ENCODE measurements at regions not wholly inside any gene's neighbourhood (a gene's known extent, or its start where the extent isn't known, plus 50 kb on each side); places are given as distances from the start of the nearest gene placed in this dataset.
"Not testable (repeated sequence)": the region's sequence is repeated elsewhere in the genome, so short reads cannot be mapped to it uniquely, and the experiment has no call there.

DNA sequence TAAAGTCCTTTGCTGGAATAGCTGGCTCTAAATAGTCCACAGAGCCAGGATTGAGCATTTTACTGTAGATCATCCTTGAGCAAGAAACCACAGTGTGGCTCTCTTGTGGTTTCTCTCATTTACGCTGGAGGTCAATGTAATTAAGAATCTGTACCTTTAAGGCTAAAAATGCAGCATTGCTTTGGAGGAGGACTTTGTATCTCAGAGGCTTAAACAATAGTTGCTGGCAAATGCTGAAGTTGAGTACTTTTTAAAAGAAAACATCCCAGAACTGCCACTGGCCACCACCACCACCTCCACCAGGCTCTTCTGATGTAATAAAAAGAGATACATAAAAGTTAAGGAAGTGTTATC lies 177.3 kb upstream of the ADAMTSL1 start:
- TF ChIP-seq EZH2 (optimal IDR thresholded peaks at IDR 0.05; ENCODE audit: low read depth, low read length) (no peak), EZH2phosphoT487 (IDR thresholded peaks at IDR 0.05; ENCODE audit: low read length) (no peak)
- TF ChIP-seq, protein P1, sequence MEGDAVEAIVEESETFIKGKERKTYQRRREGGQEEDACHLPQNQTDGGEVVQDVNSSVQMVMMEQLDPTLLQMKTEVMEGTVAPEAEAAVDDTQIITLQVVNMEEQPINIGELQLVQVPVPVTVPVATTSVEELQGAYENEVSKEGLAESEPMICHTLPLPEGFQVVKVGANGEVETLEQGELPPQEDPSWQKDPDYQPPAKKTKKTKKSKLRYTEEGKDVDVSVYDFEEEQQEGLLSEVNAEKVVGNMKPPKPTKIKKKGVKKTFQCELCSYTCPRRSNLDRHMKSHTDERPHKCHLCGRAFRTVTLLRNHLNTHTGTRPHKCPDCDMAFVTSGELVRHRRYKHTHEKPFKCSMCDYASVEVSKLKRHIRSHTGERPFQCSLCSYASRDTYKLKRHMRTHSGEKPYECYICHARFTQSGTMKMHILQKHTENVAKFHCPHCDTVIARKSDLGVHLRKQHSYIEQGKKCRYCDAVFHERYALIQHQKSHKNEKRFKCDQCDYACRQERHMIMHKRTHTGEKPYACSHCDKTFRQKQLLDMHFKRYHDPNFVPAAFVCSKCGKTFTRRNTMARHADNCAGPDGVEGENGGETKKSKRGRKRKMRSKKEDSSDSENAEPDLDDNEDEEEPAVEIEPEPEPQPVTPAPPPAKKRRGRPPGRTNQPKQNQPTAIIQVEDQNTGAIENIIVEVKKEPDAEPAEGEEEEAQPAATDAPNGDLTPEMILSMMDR (IDR thresholded peaks at IDR 0.05; ENCODE audit: low read length): no peak
- Histone ChIP-seq H4K20me1 (ENCODE audit: insufficient read depth, low read length) (no peaks in the 10 kb centered on the region), H3K4me2 (ENCODE audit: low read depth, low read length) (peak overlapping the region; percentile 54), H3K9me2 (replicated peaks; ENCODE audit: insufficient read depth, low read length) (no peaks in the 10 kb centered on the region), H2AFZ (ENCODE audit: low read length) (no peak overlapping the region), H3K36me3 (replicated peaks; ENCODE audit: insufficient read depth, low read length) (no peaks in the 10 kb centered on the region), H3K9ac (ENCODE audit: low read length) (no peak overlapping the region), H3K27ac (ENCODE audit: low read length) (no peak overlapping the region), H3K9me3 (replicated peaks; ENCODE audit: insufficient read depth, low read length) (no peaks in the 10 kb centered on the region), H3K4me3 (ENCODE audit: low read length) (0 out of 2 replicates have a peak overlapping the region, but pooled peaks have one; percentile 17), H3K79me2 (ENCODE audit: low read length) (no peaks in the 10 kb centered on the region), H3F3A (ENCODE audit: insufficient read depth, low read length) (no peaks in the 10 kb centered on the region), H3K4me1 (ENCODE audit: low read length) (no peaks in the 10 kb centered on the region), H3K27me3 (replicated peaks; ENCODE audit: insufficient read depth, low read length) (no peaks in the 10 kb centered on the region)
- DNase-seq: peak; percentile 18

DNA sequence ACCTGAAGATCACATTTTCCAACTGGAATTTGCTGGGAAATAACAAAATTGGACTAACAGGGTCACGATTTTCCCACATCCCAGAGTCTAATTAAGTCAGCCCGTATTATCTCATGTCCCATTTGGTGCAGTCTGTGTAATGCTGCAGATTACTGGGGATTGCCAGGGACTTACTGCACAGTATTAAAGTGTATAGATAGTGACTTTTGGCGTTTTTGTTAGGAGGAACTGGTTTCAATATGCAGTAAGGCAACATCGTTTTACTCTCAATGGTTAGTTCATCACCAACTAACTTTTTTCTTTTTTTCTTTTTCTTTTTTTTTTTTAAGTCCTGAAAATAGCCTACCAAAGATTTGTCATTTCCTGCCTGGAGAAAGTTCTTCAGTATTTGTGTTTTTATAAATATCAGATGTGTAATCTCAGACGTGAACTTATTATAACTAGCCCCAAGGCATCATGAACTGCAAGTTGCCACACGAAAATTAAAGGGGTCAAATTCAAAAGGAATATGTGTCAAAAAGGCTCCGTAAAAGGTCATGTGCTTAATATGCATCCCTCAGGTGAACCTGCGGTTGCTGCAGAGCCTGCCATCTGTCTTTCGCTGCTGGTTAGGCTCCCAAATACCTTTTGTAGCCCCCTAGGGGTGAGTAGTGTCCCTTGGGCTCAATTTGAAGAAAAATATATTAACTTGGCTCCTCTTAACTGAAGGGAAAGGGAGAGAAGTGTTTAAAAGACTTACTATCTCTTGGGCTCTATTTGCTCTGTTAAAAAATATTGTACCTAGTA lies 176.7 kb upstream of the ADAMTSL1 start:
- Histone ChIP-seq H2AFZ (ENCODE audit: low read length) (no peak overlapping the region), H3K27me3 (replicated peaks; ENCODE audit: insufficient read depth, low read length) (no peaks in the 10 kb centered on the region), H3K4me2 (ENCODE audit: low read depth, low read length) (peak overlapping the region; percentile 54), H3K9ac (ENCODE audit: low read length) (no peak overlapping the region), H3K9me2 (replicated peaks; ENCODE audit: insufficient read depth, low read length) (no peaks in the 10 kb centered on the region), H3K9me3 (replicated peaks; ENCODE audit: insufficient read depth, low read length) (no peaks in the 10 kb centered on the region), H3F3A (ENCODE audit: insufficient read depth, low read length) (no peaks in the 10 kb centered on the region), H4K20me1 (ENCODE audit: insufficient read depth, low read length) (no peaks in the 10 kb centered on the region), H3K4me1 (ENCODE audit: low read length) (no peaks in the 10 kb centered on the region), H3K36me3 (replicated peaks; ENCODE audit: insufficient read depth, low read length) (no peaks in the 10 kb centered on the region), H3K27ac (ENCODE audit: low read length) (no peak overlapping the region), H3K79me2 (ENCODE audit: low read length) (no peaks in the 10 kb centered on the region), H3K4me3 (ENCODE audit: low read length) (0 out of 2 replicates have a peak overlapping the region, but pooled peaks have one; percentile 17)
- TF ChIP-seq, protein P1 (IDR thresholded peaks at IDR 0.05; ENCODE audit: low read length): peak; percentile 51
- TF ChIP-seq EZH2phosphoT487 (IDR thresholded peaks at IDR 0.05; ENCODE audit: low read length): no peak
- peak; percentile 49 for DNase-seq

DNA sequence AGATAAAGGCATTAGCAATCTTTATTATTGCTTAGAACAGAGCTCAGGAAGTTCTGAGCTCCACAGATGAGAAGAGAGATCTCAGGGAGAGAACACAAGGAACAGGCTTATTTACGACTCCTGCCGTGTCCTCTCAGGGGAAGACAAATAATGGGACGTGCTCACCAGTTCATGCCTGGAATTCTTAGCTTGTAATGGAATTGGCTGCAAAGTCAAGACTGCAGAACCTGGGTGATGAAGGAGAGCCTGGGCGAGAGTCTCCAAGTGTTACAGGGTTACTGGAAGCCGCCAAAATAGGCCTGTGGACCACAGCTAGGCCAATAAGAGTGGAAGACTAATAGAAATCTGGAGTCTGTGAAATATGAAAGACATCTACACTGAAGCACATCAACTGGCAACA lies 174.5 kb upstream of the ADAMTSL1 start:
- Histone ChIP-seq H3K9me3 (replicated peaks; ENCODE audit: insufficient read depth, low read length) (no peaks in the 10 kb centered on the region), H4K20me1 (ENCODE audit: insufficient read depth, low read length) (no peaks in the 10 kb centered on the region), H3K27ac (ENCODE audit: low read length) (no peak overlapping the region), H3K4me2 (ENCODE audit: low read depth, low read length) (no peak overlapping the region), H3F3A (ENCODE audit: insufficient read depth, low read length) (no peaks in the 10 kb centered on the region), H3K79me2 (ENCODE audit: low read length) (no peaks in the 10 kb centered on the region), H2AFZ (ENCODE audit: low read length) (no peak overlapping the region), H3K27me3 (replicated peaks; ENCODE audit: insufficient read depth, low read length) (no peaks in the 10 kb centered on the region), H3K9ac (ENCODE audit: low read length) (no peak overlapping the region), H3K4me3 (ENCODE audit: low read length) (no peak overlapping the region), H3K4me1 (ENCODE audit: low read length) (no peaks in the 10 kb centered on the region), H3K36me3 (replicated peaks; ENCODE audit: insufficient read depth, low read length) (no peaks in the 10 kb centered on the region), H3K9me2 (replicated peaks; ENCODE audit: insufficient read depth, low read length) (no peaks in the 10 kb centered on the region)
- TF ChIP-seq, protein P1 (IDR thresholded peaks at IDR 0.05; ENCODE audit: low read length): no peak
- TF ChIP-seq EZH2phosphoT487 (IDR thresholded peaks at IDR 0.05; ENCODE audit: low read length) (no peak), EZH2 (optimal IDR thresholded peaks at IDR 0.05; ENCODE audit: low read depth, low read length) (no peak)
- no peak for DNase-seq

DNA sequence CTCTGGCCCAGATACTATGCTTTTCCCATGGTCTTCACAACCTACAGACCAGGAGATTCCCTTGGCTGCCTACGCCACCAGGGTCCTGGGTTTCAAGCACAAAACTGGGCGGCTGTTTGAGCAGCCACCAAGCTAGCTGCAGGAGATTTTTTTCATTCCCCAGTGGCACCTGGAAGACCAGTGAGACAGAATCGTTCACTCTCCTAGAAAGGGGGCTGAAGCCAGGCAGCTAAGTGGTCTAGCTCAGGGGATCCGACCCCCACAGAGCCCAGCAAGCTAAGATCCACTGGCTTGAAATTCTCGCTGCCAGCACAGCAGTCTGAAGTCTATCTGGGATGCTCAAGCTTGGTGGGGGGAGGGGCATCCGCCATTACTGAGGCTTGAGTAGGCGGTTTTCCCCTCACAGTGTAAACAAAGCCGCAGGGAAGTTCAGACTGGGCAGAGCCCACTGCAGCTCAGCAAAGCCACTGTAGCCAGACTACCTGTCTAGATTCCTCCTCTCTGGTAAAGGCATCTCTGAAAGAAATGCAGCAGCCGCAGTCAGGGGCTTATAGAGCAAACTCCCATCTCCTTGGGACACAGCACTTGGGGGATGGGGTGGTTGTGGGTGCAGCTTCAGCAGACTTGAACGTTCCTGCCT lies 168.7 kb upstream of the ADAMTSL1 start:
- not testable (repeated sequence) for H3K4me2 ChIP-seq (ENCODE audit: low read depth, low read length); H3K79me2 ChIP-seq (ENCODE audit: low read length); H3K9me3 ChIP-seq (replicated peaks; ENCODE audit: insufficient read depth, low read length); H3K4me3 ChIP-seq (ENCODE audit: low read length); H3K4me1 ChIP-seq (ENCODE audit: low read length); H3K9ac ChIP-seq (ENCODE audit: low read length); H3K36me3 ChIP-seq (replicated peaks; ENCODE audit: insufficient read depth, low read length); DNase-seq; H4K20me1 ChIP-seq (ENCODE audit: insufficient read depth, low read length); H3K27ac ChIP-seq (ENCODE audit: low read length); H3F3A ChIP-seq (ENCODE audit: insufficient read depth, low read length); H2AFZ ChIP-seq (ENCODE audit: low read length); H3K27me3 ChIP-seq (replicated peaks; ENCODE audit: insufficient read depth, low read length); H3K9me2 ChIP-seq (replicated peaks; ENCODE audit: insufficient read depth, low read length)

All from MM.1S (cell line).